SK-N-SH treated with all-trans-retinoic acid at 6 μM for 48 hours (cell line): ENCODE measurements at regions not wholly inside any gene's neighbourhood (a gene's known extent, or its start where the extent isn't known, plus 50 kb on each side); places are given as distances from the start of the nearest gene placed in this dataset.

Experiments
- ARNTL ChIP-seq: fragments of 450-650 bp; formaldehyde crosslinking; IDR thresholded peaks from 2 replicates; pipeline ENCODE4 v1.5.0; 2020; ENCODE audit warnings: low read depth, mild to moderate bottlenecking, moderate library complexity, borderline replicate concordance
- CREB5 ChIP-seq: fragments of 250-450 bp; sonication (Bioruptor Pico); IDR thresholded peaks from 2 replicates; pipeline ENCODE4 v1.5.1; 2020; ENCODE audit warnings: low read depth, mild to moderate bottlenecking, moderate library complexity
- CSDC2 ChIP-seq: fragments of 250-450 bp; sonication (Bioruptor Pico); IDR thresholded peaks from 2 replicates; pipeline ENCODE4 v1.5.0; 2020; ENCODE audit warnings: mild to moderate bottlenecking, moderate library complexity
- CSRNP3 ChIP-seq: fragments of 250-450 bp; sonication (Bioruptor Pico); IDR thresholded peaks from 2 replicates; pipeline ENCODE4 v1.5.1; 2021; ENCODE audit warnings: mild to moderate bottlenecking, moderate library complexity
- GLIS3 ChIP-seq: fragments of 250-450 bp; sonication (Bioruptor Pico); IDR thresholded peaks from 2 replicates; pipeline ENCODE4 v1.5.0; 2020; ENCODE audit warnings: mild to moderate bottlenecking, moderate library complexity
- ISL1 ChIP-seq: fragments of 250-450 bp; sonication (Bioruptor Pico); IDR thresholded peaks from 2 replicates; pipeline ENCODE4 v2.1.2; 2022; ENCODE audit warnings: mild to moderate bottlenecking, moderate library complexity
- PATZ1 ChIP-seq: fragments of 250-450 bp; sonication (Bioruptor Pico); IDR thresholded peaks from 2 replicates; pipeline ENCODE4 v1.8.0; 2020; ENCODE audit warnings: mild to moderate bottlenecking, moderate library complexity, borderline replicate concordance
- RARB ChIP-seq: fragments of 250-450 bp; sonication (Bioruptor Pico); IDR thresholded peaks from 2 replicates; pipeline ENCODE4 v1.8.0; 2021; ENCODE audit warnings: mild to moderate bottlenecking, moderate library complexity
- TOX ChIP-seq: fragments of 250-450 bp; sonication (Bioruptor Pico); IDR thresholded peaks from 2 replicates; pipeline ENCODE4 v1.8.0; 2021; ENCODE audit warnings: mild to moderate bottlenecking, moderate library complexity, borderline replicate concordance
- ZFP3 ChIP-seq: fragments of 250-450 bp; sonication (Bioruptor Pico); IDR thresholded peaks from 2 replicates; pipeline ENCODE4 v1.5.0; 2020; ENCODE audit warnings: mild to moderate bottlenecking, moderate library complexity
- ZFP30 ChIP-seq: fragments of 450-650 bp; formaldehyde crosslinking; IDR thresholded peaks from 2 replicates; pipeline ENCODE4 v1.5.0; 2022; ENCODE audit warnings: mild to moderate bottlenecking, moderate library complexity
- ZNF565 ChIP-seq: fragments of 450-650 bp; formaldehyde crosslinking; conservative IDR thresholded peaks from 2 replicates; pipeline ENCODE4 v1.5.0; 2020; ENCODE audit warnings: low read depth, mild to moderate bottlenecking, moderate library complexity
- ZNF70 ChIP-seq: fragments of 450-650 bp; formaldehyde crosslinking; IDR thresholded peaks from 2 replicates; pipeline ENCODE4 v1.5.0; 2020; ENCODE audit warnings: mild to moderate bottlenecking, moderate library complexity

- TF ChIP-seq CREB5 (CRISPR knock-in tag), result no peak
- no peak for TF ChIP-seq RARB (CRISPR knock-in tag)
- no peak for TF ChIP-seq ZFP30 (CRISPR knock-in tag)
- TF ChIP-seq ISL1, result no peak
- TF ChIP-seq GLIS3 (CRISPR knock-in tag), result no peak
- TF ChIP-seq TOX (CRISPR knock-in tag), result no peak
- TF ChIP-seq PATZ1 (CRISPR knock-in tag), result no peak
- TF ChIP-seq ARNTL, result no peak
- no peak for TF ChIP-seq CSDC2 (CRISPR knock-in tag)
- no peak for TF ChIP-seq ZFP3 (CRISPR knock-in tag)
- TF ChIP-seq ZNF70 (CRISPR knock-in tag), result no peak
- TF ChIP-seq CSRNP3 (CRISPR knock-in tag), result no peak
- TF ChIP-seq ZNF565 (CRISPR knock-in tag), result no peak
These were observed 132.2 kb downstream of the FOXL1 start for GRCh38 chr16:86710602-86710950.
